ENCODE measurements at regions not wholly inside any gene's neighbourhood (a gene's known extent, or its start where the extent isn't known, plus 50 kb on each side); places are given as distances from the start of the nearest gene placed in this dataset.

DNA sequence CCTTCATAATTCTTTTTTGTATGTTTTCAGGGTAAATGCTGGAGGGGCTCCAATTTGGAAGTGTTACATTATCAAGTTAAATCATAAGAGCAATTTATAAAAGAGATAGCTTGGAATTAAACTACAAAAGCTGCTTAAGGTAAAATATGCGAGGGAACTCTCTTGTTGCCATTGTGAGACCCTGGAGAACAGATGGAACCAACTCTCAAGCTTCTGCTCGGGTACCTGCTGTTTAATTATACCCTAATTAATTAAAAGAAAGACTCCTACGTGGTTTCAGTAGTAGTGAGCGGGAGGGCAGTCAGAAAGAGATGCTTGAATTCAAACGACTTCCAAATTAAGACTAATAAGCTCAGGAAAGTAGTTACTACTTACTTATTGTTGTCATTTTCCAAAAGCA is 313.1 kb upstream of the TACR3 start:
- TF ChIP-seq, protein P1, sequence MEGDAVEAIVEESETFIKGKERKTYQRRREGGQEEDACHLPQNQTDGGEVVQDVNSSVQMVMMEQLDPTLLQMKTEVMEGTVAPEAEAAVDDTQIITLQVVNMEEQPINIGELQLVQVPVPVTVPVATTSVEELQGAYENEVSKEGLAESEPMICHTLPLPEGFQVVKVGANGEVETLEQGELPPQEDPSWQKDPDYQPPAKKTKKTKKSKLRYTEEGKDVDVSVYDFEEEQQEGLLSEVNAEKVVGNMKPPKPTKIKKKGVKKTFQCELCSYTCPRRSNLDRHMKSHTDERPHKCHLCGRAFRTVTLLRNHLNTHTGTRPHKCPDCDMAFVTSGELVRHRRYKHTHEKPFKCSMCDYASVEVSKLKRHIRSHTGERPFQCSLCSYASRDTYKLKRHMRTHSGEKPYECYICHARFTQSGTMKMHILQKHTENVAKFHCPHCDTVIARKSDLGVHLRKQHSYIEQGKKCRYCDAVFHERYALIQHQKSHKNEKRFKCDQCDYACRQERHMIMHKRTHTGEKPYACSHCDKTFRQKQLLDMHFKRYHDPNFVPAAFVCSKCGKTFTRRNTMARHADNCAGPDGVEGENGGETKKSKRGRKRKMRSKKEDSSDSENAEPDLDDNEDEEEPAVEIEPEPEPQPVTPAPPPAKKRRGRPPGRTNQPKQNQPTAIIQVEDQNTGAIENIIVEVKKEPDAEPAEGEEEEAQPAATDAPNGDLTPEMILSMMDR (IDR thresholded peaks at IDR 0.05): no peak
- TF ChIP-seq POLR2AphosphoS5 (IDR thresholded peaks at IDR 0.05) (no peak), POLR2A (IDR thresholded peaks at IDR 0.05) (no peak), EP300 (IDR thresholded peaks at IDR 0.05; ENCODE audit: low read depth) (no peak)

All from transverse colon (tissue), 4 donors.